T-helper 2 cell treated with Interferon-gamma antibody and Interleukin-4, amounts not matched to agents 5 μg/mL and 100 μg/mL, for 36 hours (primary cell): ENCODE measurements at regions not wholly inside any gene's neighbourhood (a gene's known extent, or its start where the extent isn't known, plus 50 kb on each side); places are given as distances from the start of the nearest gene placed in this dataset.

ENCODE experiments used
- DNase-seq: peaks from one replicate; pipeline ENCODE4 v3.0.0; 2021; ENCODE audit warnings: low spot score
- H3K27ac Mint-ChIP-seq: one replicate; pipeline ENCODE4 v1.8.0; 2021; ENCODE audit warnings: mild to moderate bottlenecking, mixed read lengths
- H3K27me3 Mint-ChIP-seq: one replicate; pipeline ENCODE4 v1.8.0; 2021; ENCODE audit warnings: low read depth, mixed read lengths
- H3K36me3 Mint-ChIP-seq: one replicate; pipeline ENCODE4 v1.8.0; 2021; ENCODE audit warnings: low read depth, mixed read lengths
- H3K4me1 Mint-ChIP-seq: one replicate; pipeline ENCODE4 v1.8.0; 2021; ENCODE audit warnings: low read depth, mixed read lengths
- H3K4me3 Mint-ChIP-seq: one replicate; pipeline ENCODE4 v1.8.0; 2022; ENCODE audit warnings: mild to moderate bottlenecking, moderate library complexity, mixed read lengths
- H3K9me3 Mint-ChIP-seq: one replicate; pipeline ENCODE4 v1.8.0; 2021; ENCODE audit warnings: mixed read lengths

DNA sequence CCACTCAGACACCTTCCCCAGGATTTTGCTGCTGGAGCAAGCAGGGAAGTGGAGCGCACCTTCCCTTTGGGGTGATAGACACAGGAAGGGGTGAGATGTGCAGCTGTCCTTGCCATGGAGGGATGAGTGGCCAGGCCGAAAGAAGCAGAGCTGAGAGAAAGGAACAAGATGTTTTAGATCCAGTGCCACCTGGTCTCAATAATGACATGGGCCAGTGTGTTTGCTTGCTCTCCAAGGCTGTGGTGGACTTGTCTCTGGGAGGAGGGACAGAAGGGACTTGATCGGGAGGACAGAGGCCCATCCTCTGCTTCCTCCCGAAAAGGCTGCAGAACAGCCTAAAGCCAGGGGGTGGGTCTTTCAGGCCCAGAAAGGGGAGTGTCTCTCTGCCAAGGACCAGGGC, 61.7 kb upstream of the CCDC167 start:
- H3K27ac Mint-ChIP-seq, result no peak overlapping the region
- no peaks in the 10 kb centered on the region for H3K9me3 Mint-ChIP-seq
- no peak for DNase-seq
- peaks cover 29% of the 10 kb centered on the region for H3K27me3 Mint-ChIP-seq
- no peaks in the 10 kb centered on the region for H3K36me3 Mint-ChIP-seq
- H3K4me1 Mint-ChIP-seq, result peaks cover 2% of the 10 kb centered on the region
- H3K4me3 Mint-ChIP-seq, result no peak overlapping the region

DNA sequence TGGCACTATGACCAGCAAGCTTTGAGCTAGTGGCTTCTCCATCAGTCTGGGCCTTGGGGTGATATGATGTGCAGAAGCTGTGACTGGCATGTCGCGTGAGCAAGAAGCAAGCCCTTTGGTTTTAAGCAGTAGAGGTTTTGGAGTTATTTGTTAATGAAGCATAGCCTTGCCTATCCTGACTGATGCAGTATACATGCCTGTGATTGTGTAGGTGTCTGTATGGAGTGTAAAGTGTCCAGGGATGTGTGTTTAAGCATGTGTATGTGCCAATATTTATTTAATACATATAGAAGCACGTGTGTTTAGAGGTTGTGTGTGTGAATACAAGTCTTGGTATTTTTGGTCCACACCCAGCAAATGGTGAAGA, 61.0 kb upstream of the CCDC167 start:
- no peaks in the 10 kb centered on the region for H3K9me3 Mint-ChIP-seq
- no peaks in the 10 kb centered on the region for H3K36me3 Mint-ChIP-seq
- no peak overlapping the region for H3K4me3 Mint-ChIP-seq
- H3K4me1 Mint-ChIP-seq, result peaks cover 2% of the 10 kb centered on the region
- peaks cover 29% of the 10 kb centered on the region for H3K27me3 Mint-ChIP-seq
- H3K27ac Mint-ChIP-seq, result no peak overlapping the region
- no peak for DNase-seq

DNA sequence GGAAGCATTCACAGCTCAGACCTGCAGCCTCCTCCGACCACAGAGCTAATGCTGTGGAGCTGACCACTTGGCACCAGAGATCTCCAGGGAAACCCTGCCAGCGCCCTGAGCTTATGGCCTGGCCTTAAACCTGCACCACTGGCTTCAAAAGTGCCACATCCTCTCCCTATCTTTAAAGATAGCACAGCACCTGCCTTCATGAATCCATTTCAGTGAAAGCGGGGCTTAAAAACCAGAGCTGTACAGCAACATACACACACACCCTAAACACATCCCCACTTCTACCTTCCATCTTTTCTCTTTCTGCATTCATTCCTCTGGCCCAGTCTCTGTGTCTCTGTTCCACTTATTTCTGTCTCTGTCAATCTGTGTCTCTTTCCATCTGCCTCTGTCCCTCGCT, 59.8 kb upstream of the CCDC167 start:
- Mint-ChIP-seq H3K36me3 (no peaks in the 10 kb centered on the region), H3K27me3 (peaks cover 21% of the 10 kb centered on the region), H3K9me3 (no peaks in the 10 kb centered on the region), H3K4me1 (peaks cover 2% of the 10 kb centered on the region), H3K27ac (no peak overlapping the region), H3K4me3 (no peak overlapping the region)
- no peak for DNase-seq

DNA sequence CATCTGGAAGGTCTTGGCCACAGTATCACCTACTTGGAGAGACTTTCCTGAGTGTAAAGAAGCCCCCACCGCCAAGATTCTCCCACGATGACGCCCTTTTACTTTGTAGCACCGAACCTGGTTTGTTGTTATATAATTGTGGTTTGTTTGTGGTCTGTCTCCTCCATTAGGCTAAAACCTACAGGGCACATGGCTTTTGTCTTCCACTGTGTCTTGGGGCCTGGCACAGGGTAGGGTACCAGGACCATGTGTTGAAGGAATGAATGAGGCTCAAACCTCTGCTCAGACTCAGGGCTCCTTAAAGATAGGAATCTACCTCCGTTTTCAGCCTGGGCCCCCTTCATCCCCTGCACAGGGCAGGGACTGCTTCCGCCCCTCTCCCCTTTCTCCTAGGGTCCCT, 59.4 kb upstream of the CCDC167 start:
- no peaks in the 10 kb centered on the region for H3K36me3 Mint-ChIP-seq
- H3K4me3 Mint-ChIP-seq, result no peak overlapping the region
- no peak for DNase-seq
- peaks cover 17% of the 10 kb centered on the region for H3K27me3 Mint-ChIP-seq
- H3K27ac Mint-ChIP-seq, result no peak overlapping the region
- H3K4me1 Mint-ChIP-seq, result peaks cover 5% of the 10 kb centered on the region
- H3K9me3 Mint-ChIP-seq, result no peaks in the 10 kb centered on the region

DNA sequence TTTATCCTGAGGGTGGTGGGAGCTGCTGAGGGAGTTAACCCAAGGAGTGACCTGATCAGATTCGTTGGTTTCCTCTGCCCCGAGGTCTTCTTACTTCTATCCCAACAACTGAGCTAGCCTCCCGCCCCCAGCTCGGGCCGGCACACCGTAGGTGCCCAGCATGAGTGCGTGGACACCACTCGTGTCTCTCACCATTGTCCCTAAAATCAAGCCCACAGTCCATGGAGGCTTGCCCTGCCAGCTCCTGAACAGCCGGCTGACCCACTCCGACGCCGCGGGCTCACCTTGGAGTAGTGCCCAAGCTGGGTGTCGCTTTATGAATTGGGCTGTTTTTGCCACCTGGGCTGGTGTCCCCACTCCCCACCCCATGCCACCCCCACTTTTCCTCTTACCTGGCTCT, 59.0 kb upstream of the CCDC167 start:
- no peak overlapping the region for H3K27ac Mint-ChIP-seq
- H3K4me3 Mint-ChIP-seq, result no peak overlapping the region
- peaks cover 7% of the 10 kb centered on the region for H3K4me1 Mint-ChIP-seq
- H3K27me3 Mint-ChIP-seq, result peaks cover 17% of the 10 kb centered on the region
- H3K9me3 Mint-ChIP-seq, result no peaks in the 10 kb centered on the region
- no peaks in the 10 kb centered on the region for H3K36me3 Mint-ChIP-seq
- no peak for DNase-seq

DNA sequence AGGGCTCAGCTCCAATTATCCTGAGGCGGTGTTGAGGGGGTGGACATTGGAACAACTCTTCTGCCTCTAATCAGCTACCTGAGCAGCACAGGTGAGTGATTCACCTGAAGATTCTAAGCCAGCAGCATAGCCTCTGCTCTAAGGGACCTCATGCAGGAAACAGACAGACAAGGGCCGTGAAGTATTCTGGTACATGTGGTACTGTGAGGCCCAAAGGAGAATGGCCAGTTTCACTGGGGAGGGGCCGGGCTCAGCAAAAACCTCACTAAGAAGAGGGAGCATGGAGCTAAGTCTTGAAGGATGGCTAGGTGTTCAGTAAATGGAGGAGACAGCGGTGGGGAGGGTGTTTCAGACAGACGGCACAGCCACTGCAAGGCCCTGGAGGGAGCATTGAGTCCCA, 58.5 kb upstream of the CCDC167 start:
- Mint-ChIP-seq H3K27ac (no peak overlapping the region), H3K27me3 (peaks cover 17% of the 10 kb centered on the region), H3K4me1 (peaks cover 12% of the 10 kb centered on the region), H3K9me3 (no peaks in the 10 kb centered on the region), H3K36me3 (no peaks in the 10 kb centered on the region), H3K4me3 (no peak overlapping the region)
- DNase-seq, result no peak

DNA sequence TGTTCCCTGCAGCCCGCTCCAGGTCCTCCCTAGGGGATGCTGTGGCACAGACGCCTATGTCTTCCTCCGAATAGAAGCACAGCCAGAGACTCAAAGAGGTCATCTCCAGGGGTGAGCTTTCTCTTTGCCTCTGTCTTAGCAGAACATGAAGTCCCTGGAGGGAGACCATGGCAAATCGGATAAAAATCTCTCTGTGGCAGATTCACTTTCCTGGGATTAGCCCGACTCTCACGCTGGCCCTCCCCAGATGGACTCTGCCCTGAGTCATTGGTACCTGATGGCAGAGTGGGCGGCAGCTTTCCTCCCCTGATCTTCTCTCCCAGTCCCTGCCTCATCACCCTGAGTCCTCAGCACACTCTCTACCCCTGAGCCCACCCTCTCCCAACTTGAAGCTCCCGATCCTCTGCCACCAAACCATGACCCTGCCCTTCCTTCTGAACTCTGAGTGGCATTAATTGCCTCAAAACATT, 58.0 kb upstream of the CCDC167 start:
- no peaks in the 10 kb centered on the region for H3K36me3 Mint-ChIP-seq
- no peak overlapping the region for H3K4me3 Mint-ChIP-seq
- peaks cover 17% of the 10 kb centered on the region for H3K27me3 Mint-ChIP-seq
- DNase-seq, result no peak
- peaks cover 12% of the 10 kb centered on the region for H3K4me1 Mint-ChIP-seq
- no peak overlapping the region for H3K27ac Mint-ChIP-seq
- H3K9me3 Mint-ChIP-seq, result no peaks in the 10 kb centered on the region

DNA sequence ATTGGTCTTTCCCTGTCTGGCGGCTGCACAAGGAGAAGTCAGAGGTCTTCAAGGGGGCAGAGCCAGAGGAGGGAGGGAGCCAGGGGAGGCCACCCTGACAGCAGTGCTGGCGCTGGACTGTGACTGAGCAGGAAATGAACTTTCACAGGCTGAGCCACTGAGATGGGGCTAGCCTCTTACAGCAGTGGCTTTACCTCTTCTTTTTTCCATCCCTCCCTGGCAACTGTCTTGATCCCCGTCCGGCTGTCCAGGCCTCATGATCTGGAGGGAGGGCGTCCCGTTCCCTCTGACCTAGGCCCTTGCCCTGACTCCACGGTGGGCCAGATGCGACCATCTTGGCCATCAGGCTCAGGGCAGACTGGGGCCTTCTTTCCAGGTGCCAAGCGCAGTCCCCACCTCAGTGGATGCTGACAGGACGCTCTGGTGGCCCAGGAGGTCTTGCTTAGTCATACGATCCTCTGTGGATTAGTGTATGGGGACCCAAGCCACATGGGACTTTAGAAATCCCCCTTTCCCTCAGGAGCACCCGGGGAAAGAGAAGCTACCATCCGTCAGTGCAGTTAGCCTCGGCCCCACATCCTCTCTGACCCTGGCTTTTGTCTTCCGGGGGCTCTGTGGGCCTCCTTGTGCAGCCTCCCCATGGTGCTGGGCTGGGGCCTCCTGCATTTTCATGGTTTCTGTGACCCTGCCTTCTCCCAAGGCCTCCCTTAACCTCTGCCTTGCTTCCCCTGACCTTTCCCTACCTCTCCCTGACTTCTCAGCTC, 57.4 kb upstream of the CCDC167 start:
- Mint-ChIP-seq H3K9me3 (no peaks in the 10 kb centered on the region), H3K4me3 (no peak overlapping the region), H3K36me3 (no peaks in the 10 kb centered on the region), H3K27me3 (peaks cover 17% of the 10 kb centered on the region), H3K4me1 (peaks cover 12% of the 10 kb centered on the region), H3K27ac (no peak overlapping the region)
- no peak for DNase-seq

DNA sequence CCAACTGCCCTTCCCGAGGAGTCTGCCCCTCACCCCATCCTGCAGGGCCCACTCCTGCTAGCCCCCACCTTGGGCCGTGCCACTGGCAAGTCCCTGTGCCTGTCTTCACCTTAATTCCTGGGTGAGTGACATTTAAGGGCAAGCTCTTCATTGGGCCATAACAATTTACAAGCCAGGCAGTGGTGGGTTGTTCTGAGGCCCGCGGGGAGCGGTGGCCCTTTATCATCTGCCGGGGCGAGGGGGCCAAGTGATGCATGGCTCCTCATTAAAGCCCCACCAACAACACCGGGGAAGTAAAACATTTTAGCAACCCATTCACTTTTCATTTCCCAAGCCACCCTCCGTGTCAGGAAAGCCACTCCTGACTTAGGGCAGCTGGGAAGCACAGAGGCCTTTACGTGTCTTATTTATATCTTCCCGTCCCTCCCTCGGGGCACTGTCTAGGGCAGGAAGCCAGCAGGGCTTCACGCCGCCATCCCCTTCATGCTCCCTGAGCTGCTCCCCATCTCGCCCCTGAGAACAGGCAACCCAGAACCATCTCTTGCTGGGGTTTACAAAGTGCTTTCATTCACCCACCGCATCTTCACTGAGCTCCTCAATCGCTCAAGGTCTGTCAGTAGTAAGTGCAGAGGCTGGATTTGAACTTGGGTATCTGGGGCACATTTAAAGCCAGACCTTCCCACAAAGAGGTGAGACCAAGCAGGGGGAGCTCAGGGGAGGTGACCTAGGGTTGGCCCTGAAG, 55.5 kb upstream of the CCDC167 start:
- no peaks in the 10 kb centered on the region for H3K36me3 Mint-ChIP-seq
- H3K9me3 Mint-ChIP-seq, result no peaks in the 10 kb centered on the region
- H3K4me3 Mint-ChIP-seq, result no peak overlapping the region
- peaks cover 7% of the 10 kb centered on the region for H3K27me3 Mint-ChIP-seq
- no peak overlapping the region for H3K27ac Mint-ChIP-seq
- peaks cover 12% of the 10 kb centered on the region for H3K4me1 Mint-ChIP-seq
- no peak for DNase-seq

DNA sequence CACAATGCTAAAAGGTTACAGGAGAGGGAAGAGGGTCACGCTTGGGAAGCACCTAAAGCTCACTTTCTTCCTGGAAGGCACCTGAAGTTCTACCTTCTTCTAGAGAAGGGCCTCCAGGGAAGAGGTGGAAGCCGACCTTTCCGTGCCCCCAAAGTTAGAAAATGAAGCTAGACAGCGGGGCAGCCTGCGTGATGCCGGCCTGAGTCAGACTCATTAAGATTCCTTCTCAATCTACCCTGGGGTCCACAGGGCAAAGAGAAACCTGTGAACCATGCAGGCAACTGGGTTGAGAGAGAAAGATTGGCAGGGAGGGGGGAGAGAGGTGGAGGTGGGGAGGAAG, 54.8 kb upstream of the CCDC167 start:
- Mint-ChIP-seq H3K27ac (no peak overlapping the region), H3K4me1 (peaks cover 12% of the 10 kb centered on the region), H3K4me3 (no peak overlapping the region), H3K27me3 (no peaks in the 10 kb centered on the region), H3K36me3 (no peaks in the 10 kb centered on the region), H3K9me3 (no peaks in the 10 kb centered on the region)
- DNase-seq, result no peak

DNA sequence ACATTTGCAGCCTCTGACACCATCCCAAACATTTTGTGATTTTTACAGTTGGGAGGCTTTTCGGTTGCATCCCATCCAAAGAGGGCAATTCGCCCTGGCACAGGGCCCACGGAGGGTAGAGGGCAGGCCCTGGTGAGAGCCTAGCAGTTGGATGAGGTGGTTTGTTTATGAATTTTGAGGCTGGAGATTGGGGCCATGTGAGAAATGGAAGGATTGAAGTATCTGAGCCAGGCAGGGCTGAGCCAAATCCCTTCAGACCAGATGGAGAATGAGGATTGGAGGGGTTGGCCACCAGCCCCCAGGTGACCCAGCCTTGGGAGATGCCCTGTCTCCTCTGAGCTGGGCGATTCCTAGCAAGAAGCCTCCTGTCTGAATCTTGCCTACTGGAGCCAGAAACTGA, 52.6 kb upstream of the CCDC167 start:
- Mint-ChIP-seq H3K4me3 (no peak overlapping the region), H3K9me3 (no peaks in the 10 kb centered on the region), H3K36me3 (no peaks in the 10 kb centered on the region), H3K27ac (no peak overlapping the region), H3K27me3 (no peaks in the 10 kb centered on the region), H3K4me1 (peaks cover 13% of the 10 kb centered on the region)
- no peak for DNase-seq

DNA sequence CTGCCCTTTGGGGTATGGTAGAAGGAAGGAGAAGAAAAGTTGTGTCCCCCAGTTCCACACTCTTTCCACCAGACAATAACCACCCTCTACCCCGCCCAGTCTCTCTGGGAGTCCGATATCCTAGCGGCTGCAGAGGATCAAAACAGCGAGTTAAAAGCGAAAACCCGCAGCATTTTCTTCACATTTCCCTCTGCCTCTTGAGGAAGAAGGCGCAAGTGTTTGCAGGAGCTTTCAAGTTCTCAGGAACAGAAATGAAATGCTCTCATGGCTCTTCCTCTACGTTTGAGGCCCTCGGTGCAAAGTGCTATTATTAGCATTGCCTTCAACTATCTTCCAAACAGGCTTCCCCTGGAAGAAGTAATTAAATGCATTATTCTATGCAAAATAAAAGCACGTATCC, 52.2 kb upstream of the CCDC167 start:
- H3K27me3 Mint-ChIP-seq, result no peaks in the 10 kb centered on the region
- DNase-seq, result no peak
- H3K4me3 Mint-ChIP-seq, result no peak overlapping the region
- peaks cover 13% of the 10 kb centered on the region for H3K4me1 Mint-ChIP-seq
- no peaks in the 10 kb centered on the region for H3K36me3 Mint-ChIP-seq
- no peak overlapping the region for H3K27ac Mint-ChIP-seq
- H3K9me3 Mint-ChIP-seq, result no peaks in the 10 kb centered on the region

DNA sequence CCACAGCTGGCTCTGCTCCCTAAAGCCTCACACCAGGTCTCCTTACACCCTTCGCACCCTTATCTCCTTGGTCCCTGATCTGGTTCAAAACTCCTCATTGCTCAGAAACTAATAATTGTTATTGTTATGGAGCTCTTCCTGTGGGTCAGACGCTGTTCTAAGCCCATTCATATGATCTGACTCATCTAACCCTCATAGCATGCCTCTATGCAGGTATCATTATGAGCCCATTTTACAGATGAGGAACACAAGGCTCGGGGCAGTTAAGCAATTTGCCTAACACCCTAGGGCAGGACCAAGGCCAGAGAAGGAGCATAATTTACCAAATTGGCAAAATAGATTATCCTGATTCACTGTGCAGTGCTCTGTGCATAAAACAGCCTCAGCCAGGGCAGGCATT, 51.8 kb upstream of the CCDC167 start:
- peaks cover 13% of the 10 kb centered on the region for H3K4me1 Mint-ChIP-seq
- H3K27ac Mint-ChIP-seq, result no peak overlapping the region
- H3K4me3 Mint-ChIP-seq, result no peak overlapping the region
- no peaks in the 10 kb centered on the region for H3K9me3 Mint-ChIP-seq
- no peaks in the 10 kb centered on the region for H3K36me3 Mint-ChIP-seq
- DNase-seq, result no peak
- H3K27me3 Mint-ChIP-seq, result no peaks in the 10 kb centered on the region

DNA sequence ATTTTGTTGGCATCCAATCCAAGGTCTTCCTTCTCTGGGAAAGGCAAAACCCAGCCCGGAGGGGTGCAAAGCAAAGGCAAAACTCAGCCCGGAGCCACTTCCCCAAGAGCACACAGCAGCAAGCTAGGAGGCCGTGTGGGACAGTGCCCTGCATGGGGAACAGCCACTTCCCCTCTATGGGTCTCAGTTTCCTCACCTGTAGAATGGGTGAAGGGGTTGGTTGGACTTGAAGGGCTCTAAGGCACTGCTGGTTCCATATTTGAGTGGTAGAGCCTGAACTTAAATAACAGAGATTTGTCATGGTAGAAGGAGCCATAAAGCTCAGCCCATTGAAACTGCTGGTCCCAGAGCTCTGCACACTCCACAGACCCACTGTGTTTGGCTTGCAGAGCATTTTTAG, 51.3 kb upstream of the CCDC167 start:
- Mint-ChIP-seq H3K4me1 (peaks cover 13% of the 10 kb centered on the region), H3K9me3 (no peaks in the 10 kb centered on the region), H3K4me3 (no peak overlapping the region), H3K27me3 (no peaks in the 10 kb centered on the region), H3K27ac (no peak overlapping the region), H3K36me3 (no peaks in the 10 kb centered on the region)
- no peak for DNase-seq
